Liver (tissue), 3 donors: ENCODE measurements at regions not wholly inside any gene's neighbourhood (a gene's known extent, or its start where the extent isn't known, plus 50 kb on each side); places are given as distances from the start of the nearest gene placed in this dataset.

ENCODE experiments used
- CTCF ChIP-seq: fragments of 150-350 bp; IDR thresholded peaks from 2 replicates; pipeline ENCODE4 v1.5.1; 2017; ENCODE audit warnings: improper control_type of control experiment, low read depth, low read length; ENCODE audit not compliant: missing input control
- FOXA1 ChIP-seq: IDR thresholded peaks from 2 replicates; pipeline ENCODE4 v1.6.1; 2016; ENCODE audit warnings: antibody characterized with exemption
- GABPA ChIP-seq, 2 donors: IDR thresholded peaks in 1 of 2; conservative IDR thresholded peaks in 1 of 2; 2 replicates each; pipeline ENCODE4 v1.6.1; 2016; ENCODE audit warnings: antibody characterized with exemption in 2 of 2, mild to moderate bottlenecking in 1 of 2, moderate library complexity in 1 of 2
- MAX ChIP-seq: IDR thresholded peaks from 2 replicates; pipeline ENCODE4 v1.6.1; 2016; ENCODE audit warnings: antibody characterized with exemption
- SP1 ChIP-seq: IDR thresholded peaks from 2 replicates; pipeline ENCODE4 v1.6.1; 2018; ENCODE audit warnings: antibody characterized with exemption, mild to moderate bottlenecking
- donor health status: healthy.
- donor health status: healthy.

GRCh38 chr2:212694398-212694797 is 155.8 kb upstream of the ERBB4 start:
- TF ChIP-seq GABPA (IDR thresholded peaks at IDR 0.05 in 1 of 2, conservative IDR thresholded peaks at IDR 0.05 in 1 of 2) (no peak), CTCF (no peak), FOXA1 (no peak), MAX (no peak), SP1 (no peak)
